Effector memory CD4-positive, alpha-beta T cell (primary cell): ENCODE measurements at regions not wholly inside any gene's neighbourhood (a gene's known extent, or its start where the extent isn't known, plus 50 kb on each side); places are given as distances from the start of the nearest gene placed in this dataset.

Experiments used
- DNase-seq, 3 donors: peaks; one replicate each; pipeline ENCODE4 v3.0.0-alpha.2; 2020
- H3K27ac ChIP-seq: 2 replicates; pipeline ENCODE4 v1.7.0; 2013; ENCODE audit warnings: mild to moderate bottlenecking, low read length, moderate library complexity; ENCODE audit not compliant: insufficient read depth, poor library complexity, severe bottlenecking
- H3K27me3 ChIP-seq: replicated peaks from 2 replicates; pipeline ENCODE4 v1.7.0; 2013; ENCODE audit warnings: mild to moderate bottlenecking, low read length; ENCODE audit not compliant: insufficient read depth, control insufficient read depth, poor library complexity, severe bottlenecking
- H3K36me3 ChIP-seq: 2 replicates; pipeline ENCODE4 v1.7.0; 2013; ENCODE audit warnings: mild to moderate bottlenecking, low read length, moderate library complexity; ENCODE audit not compliant: control insufficient read depth, insufficient read depth
- H3K4me1 ChIP-seq: 2 replicates; pipeline ENCODE4 v1.7.0; 2013; ENCODE audit warnings: low read length, mild to moderate bottlenecking; ENCODE audit not compliant: control insufficient read depth, insufficient read depth, poor library complexity, severe bottlenecking
- H3K4me3 ChIP-seq: 2 replicates; pipeline ENCODE4 v1.7.0; 2013; ENCODE audit warnings: low read length, low read depth, mild to moderate bottlenecking; ENCODE audit not compliant: insufficient read depth, poor library complexity, severe bottlenecking
- H3K9me3 ChIP-seq: 2 replicates; pipeline ENCODE4 v1.7.0; 2013; ENCODE audit warnings: mild to moderate bottlenecking, low read length, moderate library complexity; ENCODE audit not compliant: control insufficient read depth

DNA sequence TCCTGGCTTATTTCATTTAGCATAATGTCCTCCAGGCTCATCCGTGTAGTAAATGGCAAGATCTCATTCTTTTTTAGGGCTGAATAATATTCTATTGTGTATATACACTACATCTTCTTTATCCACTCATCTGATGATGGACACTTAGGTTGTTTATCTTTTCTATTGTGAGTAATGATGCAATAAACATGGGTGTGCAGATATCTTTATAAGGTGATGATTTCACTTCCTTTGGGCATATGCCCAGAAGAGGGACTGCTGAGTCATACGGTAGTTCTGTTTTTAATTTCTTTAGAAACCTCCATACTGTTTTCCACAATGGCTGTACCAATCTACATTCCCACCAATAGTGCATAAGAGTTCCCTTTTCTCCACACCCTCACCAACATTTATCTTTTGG is 317.6 kb upstream of the CNKSR2 start:
- Histone ChIP-seq H3K4me3 (no peak overlapping the region), H3K9me3 (no peaks in the 10 kb centered on the region), H3K4me1 (no peaks in the 10 kb centered on the region), H3K27me3 (no peaks in the 10 kb centered on the region), H3K36me3 (no peaks in the 10 kb centered on the region), H3K27ac (no peak overlapping the region)
- DNase-seq: no peak

- no peaks in the 10 kb centered on the region for H3K27me3 ChIP-seq
- no peaks in the 10 kb centered on the region for H3K4me1 ChIP-seq
- no peak overlapping the region for H3K27ac ChIP-seq
- H3K4me3 ChIP-seq: no peak overlapping the region
- no peaks in the 10 kb centered on the region for H3K9me3 ChIP-seq
- no peak for DNase-seq
- no peaks in the 10 kb centered on the region for H3K36me3 ChIP-seq
These were observed 327.2 kb upstream of the CNKSR2 start for GRCh38 chrX:21047034-21047455.

- no peaks in the 10 kb centered on the region for H3K4me1 ChIP-seq
- no peak overlapping the region for H3K27ac ChIP-seq
- DNase-seq: no peak
- no peaks in the 10 kb centered on the region for H3K9me3 ChIP-seq
- H3K27me3 ChIP-seq: no peaks in the 10 kb centered on the region
- no peaks in the 10 kb centered on the region for H3K36me3 ChIP-seq
- no peak overlapping the region for H3K4me3 ChIP-seq
These were observed 359.9 kb upstream of the CNKSR2 start for GRCh38 chrX:21014326-21014725.

GRCh38 chrX:21004835-21005234 is 369.4 kb upstream of the CNKSR2 start:
- Histone ChIP-seq H3K4me3 (no peak overlapping the region), H3K27me3 (peaks cover 3% of the 10 kb centered on the region), H3K9me3 (no peaks in the 10 kb centered on the region), H3K27ac (no peak overlapping the region), H3K36me3 (no peaks in the 10 kb centered on the region), H3K4me1 (no peaks in the 10 kb centered on the region)
- DNase-seq: no peak

DNA sequence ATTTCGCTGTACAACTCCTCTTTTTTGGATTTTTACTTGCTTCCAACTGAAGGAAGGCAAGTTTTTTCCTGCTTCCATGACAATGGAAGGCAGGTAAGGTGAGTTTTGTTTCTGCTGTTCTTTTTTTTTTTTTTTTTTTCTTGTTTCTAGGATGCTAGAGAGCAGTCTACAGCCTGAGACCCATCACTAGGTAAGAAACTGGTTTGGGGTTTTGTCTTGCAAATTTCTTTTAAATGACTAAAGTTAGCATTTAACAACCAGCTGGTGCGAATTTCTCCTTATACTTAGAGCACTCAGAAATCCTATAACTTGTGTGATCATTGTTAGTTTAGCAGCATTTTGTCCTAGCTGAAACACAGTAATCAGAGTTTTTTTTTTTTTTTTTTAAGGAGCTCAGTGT is 378.4 kb upstream of the CNKSR2 start:
- Histone ChIP-seq H3K27me3 (no peaks in the 10 kb centered on the region), H3K36me3 (no peaks in the 10 kb centered on the region), H3K4me1 (no peaks in the 10 kb centered on the region), H3K4me3 (no peak overlapping the region), H3K9me3 (no peaks in the 10 kb centered on the region), H3K27ac (no peak overlapping the region)
- no peak for DNase-seq

DNA sequence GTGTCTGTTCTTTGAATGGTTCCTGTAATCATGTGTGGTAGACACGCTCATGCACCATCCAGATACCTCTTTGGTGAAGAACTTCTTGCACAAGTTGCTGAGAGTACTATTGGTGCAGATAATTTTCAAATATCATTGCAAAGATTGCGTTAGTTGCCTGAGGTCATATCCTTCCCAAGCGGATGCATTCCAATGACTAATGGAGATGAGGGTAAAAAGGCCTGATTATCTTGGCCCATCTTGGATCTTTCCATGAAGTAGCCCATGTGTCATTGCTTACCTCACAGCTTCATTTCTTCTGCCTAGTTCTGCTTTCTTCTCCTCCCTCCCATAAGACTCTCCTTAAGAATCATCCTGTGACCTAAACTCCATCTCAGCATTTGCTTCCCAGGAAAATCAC is 384.9 kb upstream of the CNKSR2 start:
- Histone ChIP-seq H3K4me3 (no peak overlapping the region), H3K9me3 (no peaks in the 10 kb centered on the region), H3K36me3 (no peaks in the 10 kb centered on the region), H3K4me1 (no peaks in the 10 kb centered on the region), H3K27me3 (no peaks in the 10 kb centered on the region), H3K27ac (no peak overlapping the region)
- no peak for DNase-seq

DNA sequence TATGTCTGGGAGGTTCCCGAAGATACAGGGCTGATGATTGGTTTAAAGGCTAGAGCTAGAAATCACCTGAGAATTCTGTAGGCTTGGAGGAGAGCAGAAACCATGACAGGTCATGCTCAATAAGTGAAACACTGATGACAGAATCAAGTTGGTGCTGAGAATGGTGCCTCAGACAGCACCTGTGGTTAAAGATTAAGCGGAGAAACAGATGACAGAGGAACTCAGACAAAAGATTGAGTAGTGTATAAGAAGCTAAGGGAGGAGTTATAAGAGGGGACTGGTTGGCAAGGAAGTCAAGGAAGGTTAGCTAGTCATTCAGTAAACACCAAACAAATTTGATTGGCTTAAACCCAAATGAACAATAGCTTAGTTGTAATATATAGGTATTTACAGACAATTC is 385.4 kb upstream of the CNKSR2 start:
- Histone ChIP-seq H3K4me3 (no peak overlapping the region), H3K27me3 (no peaks in the 10 kb centered on the region), H3K27ac (no peak overlapping the region), H3K9me3 (no peaks in the 10 kb centered on the region), H3K4me1 (no peaks in the 10 kb centered on the region), H3K36me3 (no peaks in the 10 kb centered on the region)
- no peak for DNase-seq

GRCh38 chrX:20988118-20988517 is 386.1 kb upstream of the CNKSR2 start:
- Histone ChIP-seq H3K36me3 (no peaks in the 10 kb centered on the region), H3K4me1 (no peaks in the 10 kb centered on the region), H3K9me3 (no peaks in the 10 kb centered on the region), H3K4me3 (no peak overlapping the region), H3K27ac (no peak overlapping the region), H3K27me3 (no peaks in the 10 kb centered on the region)
- DNase-seq: no peak

DNA sequence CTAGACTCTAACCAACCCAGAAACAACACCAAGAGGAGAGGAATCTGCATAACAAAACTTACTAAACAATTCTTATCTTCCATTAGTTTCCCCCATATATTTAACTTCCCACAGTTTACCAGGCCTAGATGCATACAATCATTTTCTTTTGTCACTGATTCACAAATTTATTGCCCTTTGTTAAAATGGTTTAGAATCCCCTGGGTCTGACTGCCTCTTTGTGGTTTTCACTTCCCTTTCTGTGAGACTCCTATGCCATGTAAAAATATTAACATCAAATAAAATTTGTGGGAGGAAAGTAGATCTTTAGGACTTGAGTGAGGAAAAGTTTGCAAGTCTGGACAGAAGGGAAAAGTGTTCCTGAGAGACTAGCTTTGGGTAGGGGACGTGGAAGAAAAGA is 393.8 kb upstream of the CNKSR2 start:
- Histone ChIP-seq H3K27ac (no peak overlapping the region), H3K4me1 (no peaks in the 10 kb centered on the region), H3K4me3 (no peak overlapping the region), H3K36me3 (no peaks in the 10 kb centered on the region), H3K9me3 (no peaks in the 10 kb centered on the region), H3K27me3 (no peaks in the 10 kb centered on the region)
- DNase-seq: no peak

DNA sequence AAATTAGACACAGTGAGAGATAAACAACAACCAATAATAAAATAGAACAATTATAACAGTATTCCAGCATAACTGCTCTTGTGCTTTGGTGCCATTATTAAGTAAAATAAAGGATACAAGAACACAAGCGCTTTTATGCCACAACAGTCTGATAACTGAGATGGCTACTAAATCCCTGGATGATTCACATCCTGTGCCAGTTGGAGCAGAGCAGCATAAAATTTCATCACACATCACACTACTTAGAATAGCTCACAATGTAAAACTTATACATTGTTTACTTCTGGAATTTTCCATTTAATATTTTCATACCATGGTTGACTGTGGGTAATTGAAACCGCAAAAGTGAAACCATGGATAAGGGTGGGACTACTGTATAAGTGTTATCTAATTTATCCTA is 399.9 kb upstream of the CNKSR2 start:
- Histone ChIP-seq H3K4me1 (no peaks in the 10 kb centered on the region), H3K36me3 (no peaks in the 10 kb centered on the region), H3K4me3 (no peak overlapping the region), H3K27ac (no peak overlapping the region), H3K9me3 (no peaks in the 10 kb centered on the region), H3K27me3 (no peaks in the 10 kb centered on the region)
- no peak for DNase-seq

DNA sequence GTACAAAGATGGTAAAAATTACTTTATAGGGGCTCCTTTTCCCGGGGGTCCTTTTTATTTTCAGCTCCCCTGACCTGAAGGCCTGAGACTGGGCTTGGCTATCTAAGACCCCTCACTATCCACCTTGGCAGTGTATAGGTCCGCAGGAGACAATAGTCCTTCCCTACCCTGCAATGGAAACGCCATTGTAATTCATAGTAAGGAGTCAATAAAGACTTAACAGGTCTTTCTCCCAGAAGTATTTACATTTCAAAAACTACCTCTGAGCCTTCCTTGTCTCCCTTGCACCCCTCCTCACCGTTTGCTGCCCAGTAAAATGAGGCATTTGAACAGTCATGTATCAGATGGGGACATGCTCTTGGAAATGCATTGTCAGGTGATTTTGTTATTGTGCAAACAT is 401.2 kb upstream of the CNKSR2 start:
- Histone ChIP-seq H3K27me3 (no peaks in the 10 kb centered on the region), H3K27ac (no peak overlapping the region), H3K9me3 (no peaks in the 10 kb centered on the region), H3K4me1 (no peaks in the 10 kb centered on the region), H3K4me3 (no peak overlapping the region), H3K36me3 (no peaks in the 10 kb centered on the region)
- DNase-seq: no peak
